A172 (cell line): ENCODE measurements at regions not wholly inside any gene's neighbourhood (a gene's known extent, or its start where the extent isn't known, plus 50 kb on each side); places are given as distances from the start of the nearest gene placed in this dataset.
A peak's percentile ranks its signal among the peaks of the same experiment; 100 is the strongest.

ENCODE experiments used
- DNase-seq: peaks from one replicate; pipeline ENCODE4 v3.0.0-alpha.2; 2015; ENCODE audit warnings: low spot score

DNA sequence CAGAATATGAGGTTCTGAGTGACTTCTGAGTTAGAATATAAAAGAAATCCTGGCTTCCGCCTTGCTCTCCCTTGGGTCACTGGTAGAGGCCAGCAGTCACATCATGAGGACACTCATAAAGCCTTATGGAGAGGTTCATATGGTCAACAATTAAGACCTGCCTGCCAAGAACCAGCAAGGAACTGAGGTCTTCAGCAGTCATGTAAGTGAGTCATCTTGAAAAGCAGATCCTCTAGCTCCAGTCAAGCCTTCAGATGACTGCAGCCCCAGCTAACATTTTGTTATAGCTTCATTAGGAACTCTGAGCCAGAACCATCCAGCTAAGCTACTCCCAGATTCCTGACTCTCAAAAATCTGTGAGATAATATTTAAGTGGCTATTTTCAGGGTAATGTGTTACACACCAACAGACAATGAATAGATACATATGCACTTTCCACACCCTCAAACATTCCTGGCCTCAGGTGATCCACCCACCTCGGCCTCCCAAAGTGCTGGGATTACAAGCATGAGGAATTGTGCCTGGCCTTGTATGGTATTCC, 447.2 kb downstream of the SHQ1 start:
- no peak for DNase-seq

DNA sequence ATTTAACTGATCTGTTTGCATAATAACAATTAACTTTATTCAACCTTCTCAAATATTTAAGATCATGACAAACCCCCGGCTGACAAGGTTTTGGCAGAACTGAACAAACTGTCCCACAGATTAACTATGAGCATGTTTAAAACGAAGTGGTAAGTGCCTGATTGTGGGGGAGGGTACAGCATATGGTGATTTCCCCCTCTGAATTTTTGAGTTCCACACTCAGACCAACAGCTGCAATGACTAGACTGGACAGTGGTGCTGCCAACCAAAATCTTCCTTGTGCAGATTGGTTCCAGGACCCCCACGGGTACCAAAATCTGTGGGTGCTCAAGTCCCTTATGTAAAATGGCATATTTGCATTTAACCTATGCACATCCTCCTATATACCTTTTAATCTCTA, 449.5 kb downstream of the SHQ1 start:
- DNase-seq = no peak

DNA sequence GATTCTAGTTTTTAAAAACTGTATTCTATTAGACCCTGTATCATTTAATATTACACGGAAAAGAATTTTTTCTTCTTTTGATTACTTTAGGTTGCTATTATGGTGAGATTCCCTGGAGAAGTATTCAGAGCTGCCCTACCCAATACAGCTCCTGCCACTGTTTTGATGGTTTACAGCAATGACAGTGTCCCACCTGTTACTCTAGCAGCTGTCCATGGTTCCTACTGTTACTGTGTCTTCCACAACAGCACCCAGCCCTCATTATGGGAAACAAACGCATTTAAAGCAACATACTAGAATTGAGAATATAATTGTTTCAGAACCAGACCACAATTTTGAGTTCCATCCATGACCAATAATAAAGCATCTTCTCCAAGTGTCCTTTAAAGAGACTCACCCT, 450.7 kb downstream of the SHQ1 start:
- no peak for DNase-seq

DNA sequence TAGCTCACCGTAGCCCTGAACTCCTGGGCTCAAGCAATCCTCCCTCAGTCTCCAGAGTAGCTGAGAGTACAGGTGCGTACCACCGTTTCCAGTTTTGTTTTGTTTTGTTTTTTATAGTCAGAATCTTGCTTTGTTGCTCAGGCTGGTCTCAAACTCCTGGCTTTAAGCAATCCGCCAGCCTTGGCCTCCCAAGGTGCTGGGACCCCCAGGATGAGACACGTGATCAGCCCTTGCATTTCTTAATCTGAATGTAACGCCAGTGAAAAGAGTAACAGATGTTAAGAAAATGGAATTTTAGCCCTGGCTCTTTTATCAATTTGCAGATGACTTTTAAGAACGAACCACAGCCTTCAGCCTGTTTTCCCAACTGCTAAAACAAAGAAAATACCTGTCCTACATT, 451.3 kb downstream of the SHQ1 start:
- DNase-seq = no peak

DNA sequence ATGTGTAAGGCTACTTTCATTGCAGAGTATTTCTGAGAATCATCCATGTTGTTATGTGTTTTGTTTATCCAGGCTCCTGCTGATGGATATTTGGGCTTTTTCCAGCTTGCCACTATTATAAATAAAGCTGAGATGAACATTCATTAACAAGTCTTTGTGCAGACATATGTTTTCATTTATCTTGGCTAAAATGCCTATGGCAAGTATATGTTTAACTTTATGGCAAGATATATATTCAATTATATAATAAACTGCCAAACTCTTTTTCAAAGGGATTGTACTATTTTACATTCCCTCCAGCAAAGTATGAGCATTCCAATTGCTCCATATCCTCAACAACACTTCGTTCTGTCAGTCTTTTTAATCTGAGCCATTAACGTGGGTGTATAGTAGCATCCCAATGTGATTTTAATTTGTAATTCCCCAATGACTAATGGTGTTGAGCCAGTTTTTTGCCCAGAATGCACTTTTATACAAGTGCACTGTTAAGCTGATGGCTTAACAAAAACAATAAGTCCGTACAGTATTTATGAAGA, 452.4 kb downstream of the SHQ1 start:
- no peak for DNase-seq

DNA sequence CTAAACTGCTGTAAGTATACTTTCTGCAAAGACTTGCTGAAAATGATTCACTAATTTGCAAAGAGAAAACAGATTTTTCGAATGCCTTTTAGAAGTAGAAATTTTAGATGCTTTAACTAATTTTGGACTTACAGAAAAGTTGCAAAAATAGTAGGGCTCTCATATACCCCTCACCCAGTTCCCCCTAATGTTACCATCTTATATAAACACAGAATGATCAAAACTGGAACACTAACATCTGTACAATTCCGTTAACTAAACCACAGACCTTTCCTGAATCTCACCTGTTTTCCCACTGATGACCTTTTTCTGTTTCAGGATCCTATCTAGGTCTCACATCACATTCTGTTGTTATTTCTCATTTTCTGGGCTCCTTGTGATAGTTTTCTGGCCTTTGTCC, 454.8 kb downstream of the SHQ1 start:
- no peak for DNase-seq

DNA sequence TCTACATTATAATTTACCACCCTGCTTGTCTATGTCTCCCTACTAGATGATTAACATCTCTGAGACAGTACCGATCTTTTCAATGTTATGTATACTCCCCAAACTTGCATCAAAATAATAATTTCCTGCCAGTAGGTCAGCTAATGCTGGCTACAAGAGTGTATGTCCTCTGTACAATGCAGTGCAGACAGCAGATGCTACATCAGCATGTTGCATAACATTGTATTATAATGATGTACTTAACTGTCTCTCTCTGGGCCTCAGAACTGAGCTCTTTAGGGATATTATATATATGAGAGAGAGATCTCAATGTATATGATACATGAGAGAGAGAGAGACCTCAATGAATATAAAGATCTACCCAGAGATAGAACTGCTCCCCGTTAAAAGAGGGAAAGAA, 456.6 kb downstream of the SHQ1 start:
- DNase-seq = no peak

DNA sequence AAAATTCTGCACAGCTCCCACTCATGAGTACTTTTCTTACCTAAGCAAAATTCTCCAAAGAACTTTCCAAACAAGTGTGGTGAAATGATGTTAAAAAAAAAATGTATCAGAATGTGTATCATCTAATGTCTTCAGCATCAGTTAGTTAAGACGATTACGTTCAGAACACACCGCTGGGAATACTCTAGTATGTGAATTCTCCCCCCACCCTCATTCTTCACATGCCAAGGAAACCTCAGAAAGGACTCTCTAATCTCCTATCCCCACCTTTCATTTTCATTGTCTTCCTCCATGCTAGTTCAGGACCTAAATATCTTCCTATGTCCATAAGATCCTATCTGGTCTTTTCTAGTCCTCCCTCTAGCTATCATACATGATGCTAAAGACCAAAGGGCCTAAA, 457.4 kb downstream of the SHQ1 start:
- peak; percentile 9 for DNase-seq

DNA sequence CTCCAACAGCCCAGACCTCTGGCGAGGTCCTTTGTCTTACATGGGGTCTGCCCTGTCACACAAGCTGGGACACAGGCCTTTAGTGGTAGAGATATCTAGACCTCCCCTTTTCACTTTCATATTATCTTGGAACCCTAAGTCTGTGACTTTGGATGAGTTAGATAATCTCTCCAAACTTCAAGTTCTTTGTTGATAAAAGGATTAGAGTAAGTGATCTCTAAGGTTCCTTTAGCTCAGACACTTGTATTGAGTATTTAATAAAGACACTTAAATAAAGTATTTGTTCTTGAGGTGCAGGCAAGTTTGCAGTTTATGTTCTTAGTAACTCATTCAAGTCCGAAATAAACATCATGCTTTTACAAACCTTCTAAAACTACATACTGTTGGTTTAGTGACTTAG, 459.6 kb downstream of the SHQ1 start:
- no peak for DNase-seq

DNA sequence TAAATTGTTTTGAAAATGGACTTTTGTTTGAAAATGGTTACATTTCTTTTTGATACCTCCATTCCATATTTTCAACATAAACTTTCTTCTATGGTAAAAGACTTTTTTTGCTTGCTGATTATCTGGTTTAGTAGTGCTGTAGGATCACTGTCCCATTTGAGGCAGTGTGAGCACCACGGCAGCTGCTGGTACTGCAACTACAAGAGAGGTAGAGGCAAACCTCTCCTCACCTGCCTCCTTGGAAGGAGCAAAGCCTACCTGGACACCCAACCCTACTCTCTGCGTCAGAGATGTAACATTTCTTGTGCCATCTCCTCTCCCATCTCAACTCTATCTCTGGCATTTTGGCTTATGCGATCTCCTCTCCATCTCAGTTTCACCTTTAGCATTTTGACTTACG, 460.1 kb downstream of the SHQ1 start:
- DNase-seq = no peak

DNA sequence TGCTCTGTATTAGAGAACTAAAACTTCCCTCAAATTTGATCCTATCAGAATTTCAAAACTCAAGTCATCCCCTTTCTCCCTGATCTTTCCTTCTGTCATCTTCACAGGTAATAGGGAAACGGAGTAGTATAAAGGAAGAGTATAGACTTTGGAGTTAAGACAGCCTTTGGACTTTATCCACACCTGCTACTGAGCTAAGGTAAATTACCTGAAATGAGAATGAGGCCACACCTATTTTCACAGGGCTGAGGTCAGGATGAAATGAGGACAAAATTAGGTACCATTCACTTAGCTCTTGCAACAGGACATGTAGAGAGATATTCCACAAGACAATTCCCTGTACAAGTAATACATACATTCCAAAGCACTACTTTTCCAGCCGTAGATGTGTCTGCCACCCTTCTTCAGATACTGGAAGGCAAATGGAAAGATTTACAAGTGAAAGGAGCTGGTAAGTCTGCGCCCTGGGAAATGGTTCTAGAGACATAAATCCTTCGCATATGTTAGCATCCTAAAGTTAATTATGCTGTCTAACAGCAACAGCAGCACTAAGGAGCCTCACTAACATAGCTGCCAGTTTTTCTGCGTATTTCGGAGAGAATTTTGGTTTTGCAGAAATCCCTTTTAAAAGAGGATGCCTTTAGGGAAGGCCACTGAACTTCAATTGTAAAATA, 461.8 kb downstream of the SHQ1 start:
- no peak for DNase-seq

DNA sequence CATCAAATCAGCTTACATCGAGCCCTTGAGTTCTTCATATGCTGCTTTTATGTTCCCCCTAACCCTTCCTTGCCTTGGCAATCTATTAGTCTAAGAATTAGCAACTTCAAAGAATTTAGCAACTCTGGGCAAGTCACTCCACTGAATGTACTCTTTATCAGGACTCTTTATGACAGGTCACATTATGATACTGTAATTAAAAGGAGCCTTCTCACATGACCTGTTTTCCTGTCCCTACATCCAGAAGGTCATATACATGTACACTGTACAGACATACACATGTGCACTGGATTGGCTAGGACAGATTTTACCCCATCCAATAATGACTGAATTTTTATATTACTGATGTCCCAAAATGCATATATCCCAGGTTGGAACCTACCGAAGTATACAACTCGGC, 463.1 kb downstream of the SHQ1 start:
- DNase-seq = no peak

DNA sequence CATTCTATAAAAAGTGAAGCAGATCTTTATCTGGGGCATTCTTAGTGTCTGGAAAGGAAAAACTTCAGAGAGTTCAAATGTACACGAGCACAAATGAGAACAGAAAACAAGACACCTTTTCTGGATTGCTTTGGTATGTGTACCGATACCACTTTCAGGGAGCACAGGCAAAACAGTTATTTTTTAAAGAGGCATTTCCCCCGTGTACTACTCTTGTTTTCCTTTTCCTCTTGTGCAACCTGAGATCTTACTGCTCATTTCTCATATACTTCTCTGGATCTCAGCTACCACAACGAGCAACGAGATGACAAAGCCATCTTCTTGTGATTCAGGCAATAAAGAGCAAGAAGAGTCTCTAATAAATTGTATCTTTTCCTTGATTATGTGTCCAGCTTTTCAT, 463.6 kb downstream of the SHQ1 start:
- no peak for DNase-seq

DNA sequence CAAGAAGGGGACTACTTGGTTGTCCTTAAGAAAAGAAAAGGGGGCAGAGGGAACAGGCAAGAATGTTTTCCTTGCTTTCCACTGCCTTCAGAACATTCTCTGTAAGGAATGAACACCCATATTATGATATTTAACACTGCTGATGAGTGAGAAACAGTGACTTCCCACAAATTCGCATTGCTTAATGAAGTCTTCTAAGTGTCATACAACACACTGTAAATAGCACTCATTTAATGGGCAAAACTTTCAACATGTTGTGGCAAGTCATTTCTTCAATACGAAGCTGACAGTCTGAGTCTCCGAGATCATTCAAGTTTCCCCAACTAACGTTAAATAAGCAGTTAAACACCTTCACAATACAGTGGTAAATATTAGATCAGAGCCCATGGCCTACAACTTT, 464.4 kb downstream of the SHQ1 start:
- DNase-seq = no peak

DNA sequence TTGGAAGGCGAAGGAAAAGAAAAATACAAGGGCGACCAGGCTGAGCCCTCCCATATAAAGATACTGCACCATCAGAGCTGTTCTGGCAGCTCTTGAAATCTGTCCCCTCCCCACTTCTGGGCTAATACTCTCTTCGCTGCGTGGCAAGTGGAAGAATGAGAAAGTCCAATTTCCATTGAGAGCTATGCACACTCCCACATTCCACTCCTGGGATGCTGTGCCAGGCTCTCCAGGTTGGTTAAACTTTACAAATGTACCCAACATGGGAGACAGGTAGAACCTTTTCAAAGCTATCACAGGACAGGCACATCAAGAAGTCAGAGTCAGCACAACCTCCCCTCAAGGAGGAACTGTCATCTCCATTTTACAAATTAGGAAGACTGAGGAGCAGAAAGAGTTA, 465.0 kb downstream of the SHQ1 start:
- no peak for DNase-seq

DNA sequence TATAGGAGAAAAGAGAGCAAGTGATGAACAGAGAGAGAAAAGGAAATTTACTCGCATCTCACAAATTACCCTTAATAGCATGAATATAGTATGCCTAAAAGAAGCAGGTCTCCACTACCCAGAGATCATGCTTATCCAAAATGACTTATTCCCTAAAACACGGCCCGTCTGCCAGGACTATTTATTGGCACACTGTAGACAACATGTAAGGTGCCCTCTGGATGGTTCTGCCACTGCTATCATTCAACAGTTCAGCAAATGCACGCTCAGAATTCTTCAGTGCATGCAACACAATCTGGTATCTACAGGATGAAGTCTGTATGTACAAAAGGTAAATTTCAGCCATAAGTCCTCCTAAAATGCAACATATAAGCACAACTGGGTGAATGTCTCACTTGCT, 465.8 kb downstream of the SHQ1 start:
- DNase-seq = no peak

DNA sequence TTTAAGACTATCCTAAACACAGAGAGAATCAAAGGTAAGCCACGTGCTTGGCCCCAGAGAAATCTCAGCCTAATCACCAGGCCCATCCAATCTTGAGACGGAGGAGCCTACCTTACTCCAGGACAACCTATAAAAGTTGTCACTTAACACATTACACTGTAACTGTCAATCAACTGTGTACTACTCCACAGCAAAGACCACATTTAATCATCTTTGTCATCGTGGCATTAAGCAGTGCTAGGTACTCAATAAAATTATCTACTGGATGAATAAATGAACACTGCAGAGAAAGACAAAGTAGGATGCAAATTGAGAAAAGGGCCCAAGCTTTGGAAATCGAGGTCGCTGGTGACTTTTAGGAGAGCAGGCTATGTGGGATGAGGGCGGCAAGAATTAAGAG, 466.7 kb downstream of the SHQ1 start:
- no peak for DNase-seq

DNA sequence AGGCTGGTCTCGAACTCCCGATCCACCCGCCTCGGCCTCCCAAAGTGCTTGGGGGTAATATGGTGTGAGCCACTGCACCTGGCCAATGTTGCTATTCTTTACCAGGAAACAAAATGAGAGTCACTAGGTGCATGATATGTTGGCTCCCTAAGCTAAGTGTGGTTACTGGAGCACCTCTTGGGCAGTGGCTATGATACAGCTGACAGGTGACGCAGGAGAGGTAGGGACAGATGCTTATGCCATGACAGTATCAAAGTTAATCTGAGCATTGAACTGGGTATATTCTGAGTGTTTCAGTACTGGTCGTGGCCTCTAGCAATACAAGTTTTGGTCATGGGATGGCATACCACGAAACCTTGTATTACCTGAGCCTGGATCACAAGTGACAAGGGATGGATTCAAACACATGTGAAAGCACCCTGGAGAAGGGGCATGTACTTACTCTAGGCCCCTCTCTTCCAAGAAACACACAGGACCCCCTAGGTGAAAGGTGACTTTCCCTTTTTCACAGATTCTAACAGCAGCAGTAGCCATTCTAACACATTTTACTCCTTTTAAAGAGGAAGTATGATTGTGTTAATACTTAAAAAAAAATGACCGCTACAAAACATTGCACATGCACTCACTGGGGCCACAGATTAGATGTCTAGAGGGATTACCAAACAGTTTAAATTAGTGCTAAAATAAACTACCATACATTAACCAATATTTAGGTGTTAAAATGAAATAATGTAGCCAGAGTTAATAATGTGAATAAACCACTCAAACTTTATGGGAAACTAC, 467.3 kb downstream of the SHQ1 start:
- DNase-seq = no peak

DNA sequence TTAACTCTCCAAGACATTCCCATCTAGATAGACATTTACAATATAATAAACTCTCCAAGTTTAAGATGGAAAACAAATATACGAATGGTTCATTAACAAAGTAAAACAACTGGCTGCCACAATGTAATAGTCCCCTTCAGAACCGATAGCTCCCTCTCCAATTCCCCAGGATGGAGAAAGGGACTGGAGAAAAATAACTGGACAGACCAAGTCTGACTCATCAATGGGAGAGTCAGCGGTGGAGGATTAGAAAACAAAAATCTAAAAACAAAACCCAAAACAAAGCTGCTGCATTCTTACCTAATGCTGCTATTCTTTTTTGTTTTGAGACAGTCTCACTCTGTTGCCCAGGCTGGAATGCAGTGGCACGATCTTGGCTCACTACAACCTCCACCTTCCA, 468.1 kb downstream of the SHQ1 start:
- DNase-seq = peak; percentile 22

DNA sequence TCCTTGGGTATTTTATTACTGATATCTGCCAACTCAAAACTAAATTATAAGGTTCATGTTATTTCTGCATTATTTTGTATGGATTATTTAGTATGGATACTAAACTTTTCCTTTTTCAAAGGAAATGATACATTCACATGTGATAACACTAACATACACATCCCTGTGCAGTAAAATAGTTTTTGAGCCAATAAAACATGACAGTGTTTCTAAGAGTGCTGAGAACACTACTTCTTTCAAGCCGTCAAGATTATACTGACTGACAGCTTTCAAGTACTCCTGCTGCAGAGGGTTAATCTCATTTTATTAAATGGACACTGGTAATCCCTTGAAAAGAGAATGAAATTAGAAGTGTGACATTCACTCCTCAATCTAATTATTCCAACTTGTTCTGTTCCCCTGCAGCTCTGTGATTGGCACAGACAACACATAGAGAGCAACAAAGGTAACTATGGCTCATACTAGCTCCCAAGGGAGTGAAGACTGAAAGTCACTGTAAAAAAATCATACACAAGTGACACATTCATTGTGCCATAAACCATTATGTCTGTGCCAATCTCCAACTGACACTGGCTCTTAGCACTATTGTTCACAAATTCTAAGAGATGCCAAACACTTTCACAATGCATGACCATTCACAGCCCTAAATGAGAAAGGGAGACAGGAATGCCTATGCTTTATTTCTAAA, 468.6 kb downstream of the SHQ1 start:
- no peak for DNase-seq

DNA sequence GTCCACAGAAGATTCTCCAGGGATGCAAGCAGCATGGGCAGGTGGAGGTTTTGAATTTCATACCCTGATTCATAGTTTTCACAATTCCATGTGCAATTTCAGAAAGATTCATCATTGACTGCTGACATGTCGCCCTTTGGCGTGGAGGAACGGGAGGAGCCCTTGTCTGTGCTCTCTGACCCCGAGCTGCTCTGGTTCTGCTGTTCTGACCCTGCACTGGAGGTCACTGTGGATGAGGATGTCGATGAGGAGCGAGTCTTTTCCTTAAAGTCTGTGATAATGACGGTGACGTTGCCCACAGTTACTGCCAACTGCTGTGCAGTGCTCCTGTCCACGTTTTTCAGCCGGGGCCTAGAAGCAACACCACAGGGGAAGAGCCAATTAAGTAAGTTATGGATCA, 470.0 kb downstream of the SHQ1 start:
- DNase-seq = no peak

DNA sequence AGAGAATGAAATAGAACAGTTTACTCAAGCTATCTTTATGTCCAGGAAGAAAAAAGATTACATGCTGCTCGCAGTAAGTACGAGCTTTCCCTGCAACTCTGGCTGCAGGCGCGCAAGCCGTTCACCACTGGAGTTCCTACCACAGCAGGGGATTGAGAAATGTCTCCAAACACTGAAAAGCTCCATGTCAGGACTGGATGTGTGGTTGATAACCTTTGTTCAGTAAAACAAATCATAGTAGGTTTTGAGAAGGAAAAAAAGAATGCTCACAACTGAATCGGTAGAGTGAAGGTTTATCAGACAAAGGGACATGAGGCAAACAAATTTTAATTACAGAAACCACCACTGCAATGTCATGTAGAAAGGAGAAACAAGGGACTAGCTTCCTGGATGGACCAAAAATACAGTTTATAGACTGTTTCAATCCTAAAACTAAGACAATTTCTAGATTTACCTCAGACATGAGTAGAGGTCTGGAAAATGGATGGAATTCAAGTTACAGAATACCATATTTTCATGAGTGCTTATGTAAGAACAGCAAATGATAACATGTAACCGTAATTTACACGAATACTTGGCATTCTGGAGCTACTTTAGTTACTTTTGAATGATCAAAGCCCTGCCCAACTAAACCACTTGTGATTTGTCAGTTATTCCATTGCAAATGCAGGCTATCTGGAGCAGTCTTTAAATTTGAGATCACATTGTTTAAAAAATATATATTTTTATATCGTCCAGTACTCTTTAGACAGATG, 471.1 kb downstream of the SHQ1 start:
- no peak for DNase-seq
